NCI-H345 treated with DMSO at 0.1 percent for 48 hours (cell line): ENCODE measurements at regions not wholly inside any gene's neighbourhood (a gene's known extent, or its start where the extent isn't known, plus 50 kb on each side); places are given as distances from the start of the nearest gene placed in this dataset.
"Not testable (repeated sequence)": the region's sequence is repeated elsewhere in the genome, so short reads cannot be mapped to it uniquely, and the experiment has no call there.

Experiments used
- DNase-seq: peaks from one replicate; lab custom pipeline; 2025; ENCODE audit not compliant: unreplicated experiment; lab: John Stamatoyannopoulos, UW

- not testable (repeated sequence) for DNase-seq
Observed at GRCh38 chr12:18840997-18841396, 103.1 kb downstream of the CAPZA3 start.

GRCh38 chr12:18849080-18849479, 111.2 kb downstream of the CAPZA3 start:
- no peak for DNase-seq

- no peak for DNase-seq
Observed at GRCh38 chr12:18849761-18850160, 111.8 kb downstream of the CAPZA3 start.

DNA sequence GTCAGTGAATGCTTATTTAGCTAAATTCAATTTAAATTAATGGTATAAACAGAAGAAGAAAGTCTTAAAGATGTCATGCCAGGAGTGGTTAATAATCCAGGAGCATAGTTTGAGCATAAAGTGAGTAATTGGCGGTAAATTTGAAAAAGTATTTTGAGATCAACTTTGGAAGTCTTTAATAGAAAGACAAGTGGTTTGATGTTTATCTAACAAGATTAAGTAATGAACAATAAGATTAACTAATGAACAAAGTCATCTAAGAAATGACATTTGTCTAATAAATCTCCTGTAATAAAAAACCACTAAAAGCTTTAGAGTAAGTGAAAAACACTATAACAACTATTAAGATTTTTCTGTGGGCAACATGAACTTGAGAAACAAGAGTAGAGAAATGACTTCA, 112.8 kb downstream of the CAPZA3 start:
- DNase-seq: no peak

GRCh38 chr12:18851271-18851670, 113.4 kb downstream of the CAPZA3 start:
- DNase-seq: no peak

DNA sequence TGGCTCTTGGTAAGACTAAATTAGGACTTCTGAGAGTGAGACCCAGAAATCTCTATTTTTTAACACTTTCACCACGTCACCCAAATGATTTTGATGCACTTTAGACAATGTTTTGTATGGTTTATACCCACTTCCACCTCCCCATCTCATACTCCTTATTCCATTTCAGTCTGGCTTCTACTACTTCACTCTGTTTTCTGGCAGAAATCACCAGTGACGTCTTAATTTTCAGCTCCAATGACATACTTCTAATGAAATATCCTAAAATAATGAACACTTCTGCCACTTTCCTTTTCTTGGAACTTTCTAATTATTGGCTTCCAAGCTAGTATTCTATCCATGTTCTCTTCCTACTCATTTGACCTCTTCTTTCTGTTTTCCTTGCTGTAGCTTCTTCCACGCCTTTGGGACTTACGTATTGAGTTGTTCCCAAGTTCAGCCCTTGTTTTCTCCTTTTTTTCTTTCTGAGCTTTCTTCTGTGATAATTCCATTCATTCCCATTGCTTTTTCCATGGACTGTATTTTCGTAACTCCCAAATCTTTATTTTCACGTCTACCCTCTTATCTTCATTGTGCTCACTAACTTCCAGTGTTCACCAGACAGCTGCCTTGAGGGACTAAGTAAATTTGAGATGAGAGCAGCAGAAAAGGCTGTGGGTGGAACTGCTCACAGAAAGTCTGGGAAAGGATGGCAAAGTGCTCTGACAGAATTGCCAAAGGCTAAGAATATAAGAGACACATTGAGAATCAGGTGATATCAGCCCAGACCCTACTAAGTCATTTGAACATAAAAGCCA, 115.8 kb downstream of the CAPZA3 start:
- DNase-seq: no peak

GRCh38 chr12:18857656-18858055, 119.7 kb downstream of the CAPZA3 start:
- no peak for DNase-seq

DNA sequence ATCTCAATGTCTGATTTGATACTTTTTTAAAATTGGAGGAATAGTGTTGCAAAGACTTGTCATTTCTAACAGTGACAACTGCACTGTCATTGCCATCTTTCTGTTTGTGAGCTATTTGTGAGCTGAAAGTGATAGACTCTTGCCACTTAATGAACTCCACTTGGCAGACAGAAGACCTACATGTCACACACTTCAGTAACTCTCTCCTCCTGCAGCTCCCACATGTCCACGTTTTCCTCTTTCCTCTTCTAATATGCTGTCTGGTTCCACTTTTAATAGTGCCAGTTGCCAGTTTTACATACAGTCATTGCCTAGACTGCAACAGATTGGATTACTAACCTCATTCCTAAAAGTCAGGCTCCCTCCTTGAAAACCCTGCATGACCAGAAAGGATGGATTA, 121.5 kb downstream of the CAPZA3 start:
- DNase-seq: no peak

- no peak for DNase-seq
Observed at GRCh38 chr12:18861287-18861858, 123.5 kb downstream of the CAPZA3 start.

DNA sequence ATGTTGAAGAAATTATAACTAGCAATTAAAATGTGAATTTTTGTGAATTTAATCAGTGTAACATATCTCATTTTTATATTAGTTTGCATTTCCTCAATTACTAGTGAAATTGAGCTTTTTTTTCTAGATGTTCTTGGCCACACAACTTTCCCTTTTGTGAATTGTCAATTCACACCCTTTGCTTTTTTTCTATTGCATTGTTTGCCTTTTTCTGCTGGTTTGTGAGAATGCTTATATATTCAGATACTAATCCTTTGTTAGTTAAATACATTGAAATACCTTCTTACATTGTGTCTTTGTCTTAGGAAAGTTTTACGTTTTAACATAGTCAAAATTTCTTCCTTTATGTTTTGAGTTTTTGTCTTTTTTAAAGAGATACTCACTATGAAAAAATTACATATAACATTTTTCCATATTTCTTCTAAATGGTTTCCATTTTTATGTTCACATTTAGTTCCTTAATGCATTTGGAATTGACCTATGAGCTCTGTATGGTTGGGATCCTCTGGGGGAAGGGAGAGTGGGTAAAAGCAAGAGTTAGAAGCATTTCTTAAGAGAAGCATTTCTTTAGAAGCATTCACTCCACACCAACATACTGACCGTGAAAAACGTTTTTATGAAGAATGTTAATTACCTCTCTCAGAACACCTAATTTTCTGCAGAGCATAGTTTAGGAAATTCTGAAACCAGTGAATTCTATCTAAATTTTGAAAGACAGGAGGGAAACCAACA, 126.0 kb downstream of the CAPZA3 start:
- DNase-seq: no peak

- no peak for DNase-seq
Observed at GRCh38 chr12:18864900-18865561, 127.1 kb downstream of the CAPZA3 start.

- no peak for DNase-seq
Observed at GRCh38 chr12:18868717-18869116, 130.8 kb downstream of the CAPZA3 start.

DNA sequence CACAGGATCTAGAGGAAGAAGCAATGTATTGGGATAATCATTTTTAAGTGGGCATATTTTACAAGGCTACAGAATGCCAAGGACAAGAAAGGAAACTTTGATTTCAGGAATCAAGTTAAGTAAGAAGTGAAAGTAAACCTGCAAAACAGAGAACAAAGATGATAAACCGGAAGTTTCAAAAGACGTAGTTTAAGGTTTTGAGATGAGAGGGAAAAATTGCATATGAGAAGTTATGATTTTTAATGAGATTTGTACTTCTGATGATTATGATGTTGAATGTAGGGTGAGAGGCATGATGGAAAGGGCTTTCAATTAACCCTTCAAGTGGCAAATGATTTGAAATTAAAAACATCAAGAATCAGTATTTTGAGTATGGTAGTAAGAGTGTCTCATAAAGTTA, 134.9 kb downstream of the CAPZA3 start:
- DNase-seq: no peak

GRCh38 chr12:18878676-18879180, 140.8 kb downstream of the CAPZA3 start:
- DNase-seq: no peak

DNA sequence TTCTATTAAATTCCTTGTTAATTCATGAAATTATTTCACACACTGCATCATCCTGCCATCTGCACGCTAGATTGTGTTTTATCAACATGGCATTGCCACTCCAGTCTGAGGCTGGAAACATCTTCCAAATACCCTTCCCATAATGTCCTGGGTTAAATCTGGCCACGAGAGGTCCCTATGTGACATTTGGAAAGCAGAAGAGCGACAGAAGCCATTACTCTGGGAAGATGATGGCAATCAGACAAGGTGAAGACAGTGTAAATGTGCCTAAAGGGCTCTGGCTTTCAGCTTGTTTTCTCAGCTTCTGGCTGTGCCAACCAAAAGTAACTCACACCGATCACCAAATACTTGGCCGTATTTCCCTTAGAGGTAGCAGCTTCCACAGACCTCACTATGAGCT, 144.8 kb downstream of the CAPZA3 start:
- no peak for DNase-seq

DNA sequence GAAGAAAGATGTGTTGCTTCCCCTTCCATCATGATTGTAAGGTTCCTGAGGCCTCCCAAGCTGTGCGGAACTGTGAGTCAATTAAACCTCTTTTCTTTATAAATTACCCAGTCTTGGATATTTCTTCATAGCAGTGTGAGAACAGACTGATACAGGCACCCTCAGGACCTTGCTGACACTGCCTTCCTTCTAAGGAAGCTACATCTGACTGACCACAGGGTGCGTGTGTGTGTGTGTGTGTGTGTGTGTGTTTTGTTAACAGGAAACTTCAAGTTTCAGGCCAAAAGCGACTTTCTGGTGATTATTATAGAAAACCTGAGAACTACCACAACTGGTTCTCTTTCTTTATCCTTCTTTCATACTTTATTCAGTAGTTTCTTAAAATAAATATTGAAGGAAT, 149.0 kb downstream of the CAPZA3 start:
- DNase-seq: no peak

- no peak for DNase-seq
Observed at GRCh38 chr12:18887368-18887767, 149.4 kb downstream of the CAPZA3 start.

DNA sequence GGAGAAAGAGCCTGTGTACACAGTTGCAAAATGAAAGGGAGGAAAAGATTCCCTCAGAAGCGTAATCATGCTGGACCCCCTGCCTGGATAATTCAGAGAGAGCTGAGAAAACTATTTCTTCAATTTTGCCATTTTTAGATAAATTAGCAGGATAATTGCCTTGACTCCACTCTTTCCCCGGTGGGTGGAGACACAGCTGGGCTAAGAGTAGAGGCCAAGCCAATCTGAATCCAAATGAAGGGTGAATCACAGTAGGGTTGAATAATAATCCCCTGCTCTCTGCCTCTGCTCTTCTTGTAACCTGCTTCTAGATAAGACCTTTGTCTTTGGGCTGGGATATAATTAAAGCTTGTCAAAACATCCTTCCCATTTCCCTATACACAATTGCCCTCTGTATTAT, 150.1 kb downstream of the CAPZA3 start:
- no peak for DNase-seq

GRCh38 chr12:18890621-18891020, 152.7 kb downstream of the CAPZA3 start:
- DNase-seq: not testable (repeated sequence)

DNA sequence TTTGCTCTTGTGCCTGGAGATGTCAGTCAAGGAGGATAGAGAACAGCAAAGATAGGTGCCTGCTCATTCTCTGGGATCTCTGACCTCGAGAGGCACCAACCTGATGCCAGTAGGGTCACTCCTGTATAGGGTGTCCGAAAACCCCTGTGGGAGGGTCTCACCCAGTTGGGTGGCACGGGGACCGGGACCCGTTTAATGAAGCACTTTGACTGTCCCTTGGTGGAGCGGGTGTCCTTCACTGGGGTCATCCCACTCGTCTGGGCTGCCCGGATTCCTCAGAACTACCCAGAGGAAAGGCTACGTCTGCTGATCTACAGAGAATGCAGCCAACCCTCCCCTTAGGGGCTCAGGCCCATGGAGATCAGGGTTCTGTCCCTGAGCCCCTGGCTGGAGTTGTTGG, 157.6 kb downstream of the CAPZA3 start:
- DNase-seq: no peak

DNA sequence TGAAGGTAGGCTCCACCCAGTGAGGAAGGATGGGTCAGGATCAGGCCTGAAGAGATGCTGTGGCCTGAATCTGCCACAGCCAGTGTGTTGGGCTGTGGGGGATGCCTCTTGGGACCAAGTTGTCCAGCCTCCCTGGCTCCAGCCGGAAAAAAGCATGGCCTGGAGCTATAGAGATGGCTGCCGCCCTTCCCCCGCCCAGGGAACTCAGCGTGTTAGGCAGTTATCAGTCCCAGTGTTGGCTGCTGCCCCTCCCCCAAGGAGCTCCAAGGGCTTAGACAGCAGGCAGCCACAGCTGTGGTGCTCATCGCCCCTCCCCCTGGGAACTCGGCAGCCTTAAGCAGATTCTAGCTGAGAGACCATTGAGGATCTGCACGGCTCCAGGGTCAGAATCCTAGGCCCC, 158.0 kb downstream of the CAPZA3 start:
- no peak for DNase-seq
